Stimulated activated naive CD8-positive, alpha-beta T cell treated with anti-CD3 and anti-CD28 coated beads, Interleukin-15, amount 100 ng/mL, for 72 hours (primary cell): ENCODE measurements at regions not wholly inside any gene's neighbourhood (a gene's known extent, or its start where the extent isn't known, plus 50 kb on each side); places are given as distances from the start of the nearest gene placed in this dataset.
"Not testable (repeated sequence)": the region's sequence is repeated elsewhere in the genome, so short reads cannot be mapped to it uniquely, and the experiment has no call there.

Experiments used
- ATAC-seq: fragments of 150-1000 bp; cut with Tn5 transposase; 2 replicates; pipeline ENCODE4 v1.10.0; 2021; ENCODE audit warnings: mild to moderate bottlenecking, moderate library complexity
- DNase-seq, 2 donors: peaks; one replicate each; pipeline ENCODE4 v3.0.0; 2021 to 2022
- H3K27ac Mint-ChIP-seq, 2 donors: one replicate each; pipeline ENCODE4 v1.8.0; 2022; ENCODE audit warnings: mild to moderate bottlenecking in 2 of 2, mixed read lengths in 2 of 2, moderate library complexity in 2 of 2
- H3K27me3 Mint-ChIP-seq: one replicate; pipeline ENCODE4 v1.8.0; 2022; ENCODE audit warnings: mixed read lengths
- H3K4me1 Mint-ChIP-seq: one replicate; pipeline ENCODE4 v1.8.0; 2022; ENCODE audit warnings: mild to moderate bottlenecking, mixed read lengths
- H3K4me3 Mint-ChIP-seq, 2 donors: one replicate each; pipeline ENCODE4 v1.8.0; 2022; ENCODE audit warnings: mild to moderate bottlenecking in 2 of 2, mixed read lengths in 2 of 2, moderate library complexity in 1 of 2
- H3K9me3 Mint-ChIP-seq, 2 donors: one replicate each; pipeline ENCODE4 v1.8.0; 2022; ENCODE audit warnings: mixed read lengths in 2 of 2

DNA sequence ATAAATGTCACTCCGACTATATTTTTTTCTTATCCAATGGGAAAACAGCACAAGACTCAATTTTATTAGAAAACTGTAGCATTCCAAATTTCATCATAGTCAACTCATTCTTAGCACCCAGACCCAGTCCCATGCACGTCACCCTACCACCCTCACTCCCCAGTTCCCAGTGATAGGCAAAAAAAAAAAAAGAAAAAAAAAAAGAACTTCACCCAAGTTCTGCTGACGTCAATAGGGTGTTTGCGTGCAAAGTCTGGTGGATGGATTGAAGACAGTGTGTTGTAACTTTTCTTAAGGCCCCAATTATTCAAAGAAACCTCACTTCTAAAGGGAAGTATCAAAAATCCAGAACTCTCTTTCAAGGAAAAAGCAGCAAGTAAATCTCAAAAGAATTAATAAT is 213.9 kb upstream of the PRDM1 start:
- ATAC-seq = no peak
- no peak overlapping the region for H3K4me3 Mint-ChIP-seq
- peaks cover 43% of the 10 kb centered on the region for H3K27me3 Mint-ChIP-seq
- peaks cover 0 to 5% of the 10 kb centered on the region in 2 donors for H3K9me3 Mint-ChIP-seq
- no peak overlapping the region for H3K27ac Mint-ChIP-seq
- no peak for DNase-seq
- H3K4me1 Mint-ChIP-seq = no peaks in the 10 kb centered on the region

DNA sequence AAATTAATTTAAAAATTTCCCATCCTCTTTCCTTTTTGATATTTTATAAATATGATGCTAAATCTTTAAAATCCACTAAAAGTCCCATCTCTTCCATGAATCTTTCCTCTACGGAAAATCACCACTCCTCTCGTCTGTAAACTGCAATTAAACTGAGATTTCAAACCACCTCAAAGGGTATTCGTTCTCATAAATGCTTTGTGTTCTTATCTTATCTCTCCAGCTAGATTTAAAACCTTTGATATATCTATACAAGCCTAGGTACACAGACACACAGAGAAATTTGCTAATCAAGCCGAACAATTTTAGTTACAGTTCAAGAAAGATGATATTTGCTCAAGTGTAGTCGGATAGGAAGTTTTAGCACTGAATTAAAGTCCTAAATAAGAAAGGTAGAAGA is 214.6 kb upstream of the PRDM1 start:
- peaks cover 0 to 5% of the 10 kb centered on the region in 2 donors for H3K9me3 Mint-ChIP-seq
- peaks cover 38% of the 10 kb centered on the region for H3K27me3 Mint-ChIP-seq
- H3K4me1 Mint-ChIP-seq = no peaks in the 10 kb centered on the region
- no peak overlapping the region for H3K27ac Mint-ChIP-seq
- no peak overlapping the region for H3K4me3 Mint-ChIP-seq
- DNase-seq (no peak), ATAC-seq (no peak)

DNA sequence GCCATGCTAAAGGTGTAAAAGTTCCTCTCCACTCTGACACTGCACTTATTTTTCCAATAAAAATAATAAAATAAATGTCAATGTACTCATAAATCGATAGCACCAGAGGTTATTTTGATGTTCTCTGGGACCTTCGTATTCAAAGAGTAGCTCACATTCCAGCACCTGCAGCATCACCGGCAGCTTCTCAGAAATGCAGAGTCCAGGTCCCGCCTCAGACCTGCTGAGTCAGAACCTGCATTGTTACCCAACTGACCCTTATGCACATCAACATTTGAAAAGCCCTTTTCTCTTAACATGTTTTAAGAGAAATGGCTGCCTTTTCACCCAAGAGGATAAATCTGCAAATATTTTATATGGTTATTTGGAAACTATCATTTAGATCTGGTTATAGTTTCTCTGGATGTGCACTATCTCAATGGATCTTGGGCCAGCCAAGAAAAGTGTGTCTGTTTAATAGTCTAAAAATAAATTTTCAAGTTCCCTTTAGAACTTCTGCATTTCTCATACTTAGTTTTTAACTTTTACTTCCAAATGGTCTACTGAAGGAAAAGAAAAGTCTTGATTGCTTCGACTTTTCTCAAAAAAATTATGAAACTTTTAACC is 216.2 kb upstream of the PRDM1 start:
- no peak for DNase-seq
- Mint-ChIP-seq H3K27ac (no peak overlapping the region), H3K4me3 (no peak overlapping the region), H3K27me3 (peaks cover 33% of the 10 kb centered on the region), H3K4me1 (no peaks in the 10 kb centered on the region), H3K9me3 (peaks cover 5 to 8% of the 10 kb centered on the region in 2 donors)
- no peak for ATAC-seq

DNA sequence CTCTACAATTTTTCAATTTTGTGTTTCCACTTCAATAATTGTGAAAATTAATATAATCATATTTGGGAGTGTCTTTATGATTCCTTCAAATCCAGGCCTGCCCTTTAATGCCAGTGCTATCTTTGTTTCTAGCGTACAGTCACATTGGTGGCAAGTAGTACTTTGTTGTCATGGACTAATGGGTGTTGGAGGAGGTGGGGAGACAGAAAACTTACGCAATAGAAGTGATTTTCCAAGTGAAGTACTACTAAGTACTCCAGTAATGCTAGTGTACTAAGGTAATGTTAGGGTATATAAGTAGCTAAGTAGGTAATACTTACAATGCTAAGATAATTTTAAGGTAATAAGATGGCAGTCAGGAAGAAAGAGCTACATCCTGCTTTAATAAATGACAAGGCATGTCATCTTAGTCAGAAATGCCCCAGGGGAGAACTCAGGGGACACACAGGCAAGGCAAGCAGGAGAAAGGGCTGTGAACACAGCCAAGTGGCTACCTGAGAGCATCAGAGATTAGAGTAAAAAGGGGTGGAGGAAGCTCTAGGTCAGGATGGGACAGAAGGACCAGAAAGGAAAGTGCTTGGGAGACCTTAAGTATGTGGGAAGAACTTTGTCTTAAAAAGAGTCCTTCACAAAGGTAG is 217.2 kb upstream of the PRDM1 start:
- DNase-seq (no peak), ATAC-seq (no peak)
- Mint-ChIP-seq H3K27me3 (peaks cover 36% of the 10 kb centered on the region), H3K4me3 (no peak overlapping the region), H3K9me3 (peaks cover 8% of the 10 kb centered on the region in 2 donors), H3K27ac (peak overlapping the region in 1 of 2 donors; percentile 56), H3K4me1 (no peaks in the 10 kb centered on the region)

DNA sequence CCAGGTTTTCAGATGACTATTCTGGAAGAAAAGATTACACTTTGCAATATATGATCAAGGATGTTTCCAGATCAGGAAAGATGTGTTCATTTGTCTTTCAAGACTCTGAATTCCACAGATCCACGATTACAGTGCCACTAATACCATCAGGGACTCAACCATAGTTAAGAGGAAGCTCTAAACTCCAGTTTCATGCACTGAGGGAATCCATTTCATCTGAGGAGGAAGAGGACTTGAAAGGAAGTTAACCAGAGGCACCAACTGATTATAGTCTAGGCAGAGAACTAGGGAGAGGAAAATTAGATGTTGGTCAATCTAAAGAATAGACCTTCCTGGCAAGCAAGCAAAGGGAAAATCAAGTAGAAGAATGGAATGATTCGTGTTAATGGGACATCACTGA is 218.3 kb upstream of the PRDM1 start:
- H3K4me1 Mint-ChIP-seq = no peaks in the 10 kb centered on the region
- H3K27ac Mint-ChIP-seq = no peak overlapping the region
- peaks cover 8% of the 10 kb centered on the region in 2 donors for H3K9me3 Mint-ChIP-seq
- no peak overlapping the region for H3K4me3 Mint-ChIP-seq
- ATAC-seq (no peak), DNase-seq (no peak)
- peaks cover 45% of the 10 kb centered on the region for H3K27me3 Mint-ChIP-seq

DNA sequence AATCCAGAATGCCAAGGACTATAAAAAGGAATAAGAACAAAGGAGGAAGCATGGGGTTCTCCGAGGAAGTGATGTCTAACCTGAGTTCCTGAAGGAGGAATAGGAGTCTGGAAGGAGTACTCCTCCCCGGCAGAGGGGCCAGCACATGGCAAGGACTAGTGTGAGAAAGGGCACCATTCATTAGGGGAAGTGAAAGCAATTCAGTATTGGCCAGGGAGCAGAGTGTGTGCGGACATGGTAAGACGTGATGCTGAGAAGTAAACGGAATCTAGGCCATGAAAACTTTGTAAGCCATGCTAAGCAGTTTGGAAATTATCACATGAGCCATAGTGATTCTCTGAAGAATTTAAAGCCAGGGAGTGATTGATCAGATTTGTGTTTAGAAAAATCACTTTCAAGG is 218.9 kb upstream of the PRDM1 start:
- Mint-ChIP-seq H3K27ac (no peak overlapping the region), H3K4me1 (no peaks in the 10 kb centered on the region), H3K9me3 (peaks cover 8% of the 10 kb centered on the region in 2 donors), H3K4me3 (no peak overlapping the region), H3K27me3 (peaks cover 44% of the 10 kb centered on the region)
- ATAC-seq (no peak), DNase-seq (no peak)

DNA sequence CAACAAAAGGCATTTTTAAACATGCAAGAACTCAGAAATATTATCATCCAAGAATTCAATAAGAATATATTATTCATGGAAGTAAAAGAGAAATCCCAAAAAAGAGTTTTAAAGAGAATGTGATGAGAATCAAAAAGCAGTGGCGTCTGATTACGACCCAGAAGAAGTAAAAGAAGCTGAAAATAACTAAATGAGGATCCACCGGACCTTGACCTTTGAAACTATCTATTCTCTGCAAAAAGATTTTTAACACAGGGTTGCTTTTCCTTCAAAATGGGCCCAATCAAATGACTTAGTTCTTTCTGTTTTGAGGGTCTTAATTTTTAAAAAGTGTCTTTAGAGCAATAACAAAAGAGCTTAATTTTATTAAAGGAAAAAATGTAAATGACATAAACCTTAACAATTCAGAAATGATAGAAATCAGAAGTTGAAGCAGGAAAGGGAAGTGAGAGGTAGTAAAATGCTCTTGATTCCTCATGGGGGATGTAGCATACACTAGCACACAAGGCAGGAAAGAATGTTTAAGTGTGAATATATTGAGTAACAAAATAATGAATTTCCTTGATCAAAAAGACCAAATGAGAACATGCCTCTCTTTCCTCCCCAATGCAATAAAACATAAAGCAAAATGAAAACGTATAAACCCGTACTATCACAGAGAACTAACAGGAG is 223.1 kb upstream of the PRDM1 start:
- Mint-ChIP-seq H3K27me3 (peaks cover 47% of the 10 kb centered on the region), H3K4me1 (no peaks in the 10 kb centered on the region), H3K27ac (peak overlapping the region in 1 of 2 donors; percentile 55), H3K9me3 (peaks cover 8 to 16% of the 10 kb centered on the region in 2 donors), H3K4me3 (no peak overlapping the region)
- ATAC-seq (no peak), DNase-seq (no peak)

DNA sequence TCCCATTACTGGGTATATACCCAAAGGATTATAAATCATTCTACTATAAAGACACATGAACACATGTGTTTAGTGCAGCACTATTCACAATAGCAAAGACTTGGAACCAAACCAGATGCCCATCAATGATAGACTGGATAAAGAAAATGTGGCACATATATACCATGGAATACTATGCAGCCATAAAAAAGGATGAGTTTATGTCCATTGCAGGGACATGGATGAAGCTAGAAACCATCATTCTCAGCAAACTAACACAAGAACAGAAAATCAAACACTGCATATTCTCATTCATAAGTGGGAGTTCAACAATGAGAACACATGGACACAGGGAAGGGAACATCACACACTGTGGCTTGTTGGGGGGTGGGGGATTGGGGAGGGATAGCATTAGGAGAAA is 225.2 kb upstream of the PRDM1 start:
- DNase-seq, H3K27ac Mint-ChIP-seq, ATAC-seq, H3K4me1 Mint-ChIP-seq, H3K4me3 Mint-ChIP-seq: not testable (repeated sequence)
- Mint-ChIP-seq H3K9me3 (peaks cover 4 to 14% of the 10 kb centered on the region in 2 donors), H3K27me3 (peaks cover 43% of the 10 kb centered on the region)

DNA sequence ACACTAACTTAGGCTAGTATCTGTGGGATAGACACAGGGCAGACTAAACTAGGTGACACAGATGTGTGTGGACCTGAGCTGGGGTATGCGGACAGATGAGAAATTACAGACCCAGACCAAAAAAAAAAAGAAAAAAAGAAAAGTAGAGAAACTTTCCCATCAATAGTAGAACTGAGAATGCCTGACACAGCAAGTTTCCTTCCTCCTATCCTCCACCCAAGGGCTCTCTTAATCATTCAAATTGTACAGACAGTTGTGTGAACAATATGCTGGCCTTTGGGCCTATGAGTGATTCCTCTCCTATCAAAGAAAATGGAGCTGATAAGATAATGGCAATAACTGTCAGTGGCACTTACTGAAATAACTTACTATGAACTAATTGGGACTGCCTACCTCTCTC is 226.7 kb upstream of the PRDM1 start:
- Mint-ChIP-seq H3K9me3 (peaks cover 3 to 8% of the 10 kb centered on the region in 2 donors), H3K27me3 (peaks cover 34% of the 10 kb centered on the region), H3K4me1 (no peaks in the 10 kb centered on the region), H3K27ac (no peak overlapping the region), H3K4me3 (no peak overlapping the region)
- DNase-seq (no peak), ATAC-seq (no peak)

DNA sequence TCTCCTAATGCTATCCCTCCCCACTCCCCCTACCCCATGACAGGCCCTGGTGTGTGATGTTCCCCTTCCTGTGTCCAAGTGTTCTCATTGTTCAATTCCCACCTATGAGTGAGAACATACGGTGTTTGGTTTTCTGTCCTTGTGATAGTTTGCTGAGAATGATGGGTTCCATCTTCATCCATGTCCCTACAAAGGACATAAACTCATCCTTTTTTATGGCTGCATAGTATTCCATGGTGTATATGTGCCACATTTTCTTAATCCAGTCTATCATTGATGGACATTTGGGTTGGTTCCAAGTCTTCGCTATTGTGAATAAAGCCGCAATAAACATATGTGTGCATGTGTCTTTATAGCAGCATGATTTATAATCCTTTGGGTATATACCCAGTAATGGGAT is 227.5 kb upstream of the PRDM1 start:
- ATAC-seq, H3K27ac Mint-ChIP-seq, H3K4me1 Mint-ChIP-seq, H3K9me3 Mint-ChIP-seq, H3K4me3 Mint-ChIP-seq, DNase-seq: not testable (repeated sequence)
- H3K27me3 Mint-ChIP-seq = peaks cover 25% of the 10 kb centered on the region

DNA sequence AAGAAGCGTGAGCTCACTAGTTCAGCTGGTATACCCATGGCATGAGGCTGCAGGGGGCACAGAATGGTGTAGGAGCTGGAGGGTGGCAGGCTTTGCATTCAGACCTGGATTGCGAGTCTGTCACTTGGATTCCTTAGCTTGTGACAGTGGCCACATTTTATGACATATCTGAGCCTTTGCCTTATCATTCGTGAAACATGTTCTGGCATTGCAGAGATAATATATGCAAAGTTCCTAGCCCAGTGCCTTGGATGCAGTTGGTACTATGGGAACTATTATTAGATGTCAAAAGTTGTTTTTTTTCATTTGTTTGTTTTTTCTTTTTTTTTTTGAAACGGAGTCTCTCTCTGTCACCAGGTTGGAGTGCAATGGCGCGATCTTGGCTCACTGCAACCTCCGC is 230.7 kb upstream of the PRDM1 start:
- DNase-seq = no peak

DNA sequence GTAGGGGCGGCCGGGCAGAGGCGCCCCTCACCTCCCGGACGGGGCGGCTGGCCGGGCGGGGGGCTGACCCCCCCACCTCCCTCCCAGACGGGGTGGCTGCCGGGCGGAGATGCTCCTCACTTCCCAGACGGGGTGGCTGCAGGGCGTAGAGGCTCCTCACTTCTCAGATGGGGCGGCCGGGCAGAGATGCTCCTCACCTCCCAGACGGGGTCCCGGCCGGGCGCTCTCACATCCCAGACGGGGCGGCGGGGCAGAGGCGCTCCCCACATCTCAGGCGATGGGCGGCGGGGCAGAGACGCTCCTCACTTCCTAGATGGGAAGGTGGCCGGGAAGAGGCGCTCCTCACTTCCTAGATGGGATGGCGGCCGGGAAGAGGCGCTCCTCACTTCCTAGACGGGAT is 232.2 kb upstream of the PRDM1 start:
- DNase-seq, H3K4me3 Mint-ChIP-seq, H3K4me1 Mint-ChIP-seq, H3K9me3 Mint-ChIP-seq, ATAC-seq, H3K27me3 Mint-ChIP-seq, H3K27ac Mint-ChIP-seq: not testable (repeated sequence)

More for the DNA sequence above, 230.7 kb upstream of the PRDM1 start:
- H3K9me3 Mint-ChIP-seq = peaks cover 0 to 8% of the 10 kb centered on the region in 2 donors
- H3K4me1 Mint-ChIP-seq = no peaks in the 10 kb centered on the region
- peaks cover 10% of the 10 kb centered on the region for H3K27me3 Mint-ChIP-seq
- H3K27ac Mint-ChIP-seq = no peak overlapping the region
- no peak for ATAC-seq
- H3K4me3 Mint-ChIP-seq = no peak overlapping the region

DNA sequence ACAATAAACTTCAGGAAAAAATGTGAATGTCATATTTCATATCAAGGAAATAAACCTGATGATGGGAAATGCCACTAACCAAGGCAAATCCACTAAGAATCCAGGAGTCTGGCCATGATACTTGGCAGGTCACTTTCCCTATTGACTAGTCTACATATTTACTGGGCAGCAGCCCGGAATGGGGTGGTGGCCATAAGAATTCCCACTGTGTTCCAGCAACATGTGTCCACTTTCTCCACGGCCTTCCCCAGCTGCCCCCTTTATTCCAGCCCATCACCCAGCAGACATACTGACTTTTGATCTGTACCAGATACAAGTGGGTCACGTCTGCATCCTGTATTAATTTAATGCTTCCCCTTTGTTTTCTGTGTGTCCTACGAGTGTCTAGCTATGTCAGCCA is 234.5 kb upstream of the PRDM1 start:
- H3K4me3 Mint-ChIP-seq = no peak overlapping the region
- DNase-seq (no peak), ATAC-seq (no peak)
- no peak overlapping the region for H3K27ac Mint-ChIP-seq
- H3K27me3 Mint-ChIP-seq = peaks cover 8% of the 10 kb centered on the region
- no peaks in the 10 kb centered on the region for H3K9me3 Mint-ChIP-seq
- no peaks in the 10 kb centered on the region for H3K4me1 Mint-ChIP-seq

DNA sequence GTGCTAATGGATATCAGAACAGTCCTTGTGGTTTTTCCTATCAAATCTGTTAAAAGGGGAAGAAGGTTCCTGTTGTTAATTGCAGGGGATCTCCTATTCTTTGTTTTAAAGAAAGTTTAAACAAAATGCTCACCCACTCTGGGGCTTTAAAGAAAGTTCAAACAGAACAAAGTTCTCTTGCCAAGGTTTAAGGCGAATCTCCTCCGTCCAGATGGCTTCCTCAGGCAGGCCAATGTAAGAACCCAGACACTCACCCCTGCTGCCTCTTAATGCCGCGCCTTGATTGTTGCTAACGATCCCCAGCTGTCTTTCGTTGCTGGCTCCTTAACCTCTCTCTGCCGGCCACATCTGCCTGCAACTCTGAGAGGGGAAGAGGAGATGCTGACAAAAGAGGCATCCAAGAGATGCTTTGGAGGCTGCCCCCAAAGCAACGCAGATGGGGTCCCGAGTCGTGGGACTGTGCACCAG is 235.0 kb upstream of the PRDM1 start:
- no peak overlapping the region for H3K4me3 Mint-ChIP-seq
- peaks cover 8% of the 10 kb centered on the region for H3K27me3 Mint-ChIP-seq
- DNase-seq (no peak), ATAC-seq (no peak)
- no peaks in the 10 kb centered on the region for H3K9me3 Mint-ChIP-seq
- H3K4me1 Mint-ChIP-seq = no peaks in the 10 kb centered on the region
- no peak overlapping the region for H3K27ac Mint-ChIP-seq

DNA sequence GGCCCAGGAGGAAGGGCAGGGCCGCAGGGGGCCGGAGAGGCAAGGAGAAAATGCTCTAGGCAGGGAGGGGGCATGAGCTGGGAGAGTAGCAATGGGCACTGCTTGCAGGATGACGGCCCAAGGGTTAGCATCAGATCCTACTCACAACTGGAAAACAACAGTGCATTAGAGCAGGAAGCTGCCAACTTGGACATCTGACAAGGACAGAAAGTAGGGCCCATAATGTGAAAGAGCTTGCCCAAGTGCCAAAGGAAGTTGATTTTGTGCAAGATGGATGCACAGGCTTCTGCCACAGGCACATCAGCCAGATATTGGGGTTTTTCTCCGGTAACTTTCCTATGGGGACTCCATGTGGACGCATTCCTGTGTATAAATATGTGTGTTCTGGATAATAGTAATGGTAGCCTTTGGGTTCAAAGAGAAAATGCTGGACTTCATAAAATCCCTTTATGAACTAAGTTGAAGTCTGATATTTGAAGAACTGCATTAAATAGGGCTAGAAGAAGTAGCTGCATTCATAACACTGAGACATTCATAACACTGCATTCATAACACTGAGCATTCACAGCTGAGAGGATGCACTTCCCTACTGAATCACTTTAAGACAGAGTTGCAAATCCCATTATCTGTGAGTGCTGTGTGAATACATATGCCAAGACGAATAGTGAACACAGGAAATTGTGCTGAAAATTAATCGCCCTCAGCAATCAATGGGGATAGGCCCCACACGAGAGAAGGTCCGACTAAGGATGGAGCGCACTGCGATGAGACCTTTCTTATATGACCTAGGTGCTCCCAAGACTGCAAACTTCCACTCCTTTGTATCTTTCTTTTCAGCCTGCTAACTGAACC is 235.6 kb upstream of the PRDM1 start:
- ATAC-seq (no peak), DNase-seq (no peak)
- Mint-ChIP-seq H3K27ac (no peak overlapping the region), H3K27me3 (peaks cover 8% of the 10 kb centered on the region), H3K9me3 (no peaks in the 10 kb centered on the region), H3K4me1 (no peaks in the 10 kb centered on the region), H3K4me3 (no peak overlapping the region)
